ENCODE measurements at regions not wholly inside any gene's neighbourhood (a gene's known extent, or its start where the extent isn't known, plus 50 kb on each side); places are given as distances from the start of the nearest gene placed in this dataset.
A peak's percentile ranks its signal among the peaks of the same experiment; 100 is the strongest.

- peak in 1 of 2 donors; percentile 43 for DNase-seq
- no peak overlapping the region for H3K4me3 ChIP-seq
- 36 to 67% (median 56%) methylated on average over 4 of the region's 4 CpGs for WGBS, 5 donors
- intact Hi-C loops (cut with DNase I; ENCODE audit: low total_unique reads) = no loop called here
- H3K9me3 ChIP-seq = no peaks in the 10 kb centered on the region
- no peak overlapping the region for H3K27ac ChIP-seq
- H3K4me1 ChIP-seq = peaks cover 0 to 6% (median 0%) of the 10 kb centered on the region in 4 donors
- no peaks in the 10 kb centered on the region for H3K36me3 ChIP-seq
- H3K27me3 ChIP-seq = no peaks in the 10 kb centered on the region
- TF ChIP-seq, protein P1, sequence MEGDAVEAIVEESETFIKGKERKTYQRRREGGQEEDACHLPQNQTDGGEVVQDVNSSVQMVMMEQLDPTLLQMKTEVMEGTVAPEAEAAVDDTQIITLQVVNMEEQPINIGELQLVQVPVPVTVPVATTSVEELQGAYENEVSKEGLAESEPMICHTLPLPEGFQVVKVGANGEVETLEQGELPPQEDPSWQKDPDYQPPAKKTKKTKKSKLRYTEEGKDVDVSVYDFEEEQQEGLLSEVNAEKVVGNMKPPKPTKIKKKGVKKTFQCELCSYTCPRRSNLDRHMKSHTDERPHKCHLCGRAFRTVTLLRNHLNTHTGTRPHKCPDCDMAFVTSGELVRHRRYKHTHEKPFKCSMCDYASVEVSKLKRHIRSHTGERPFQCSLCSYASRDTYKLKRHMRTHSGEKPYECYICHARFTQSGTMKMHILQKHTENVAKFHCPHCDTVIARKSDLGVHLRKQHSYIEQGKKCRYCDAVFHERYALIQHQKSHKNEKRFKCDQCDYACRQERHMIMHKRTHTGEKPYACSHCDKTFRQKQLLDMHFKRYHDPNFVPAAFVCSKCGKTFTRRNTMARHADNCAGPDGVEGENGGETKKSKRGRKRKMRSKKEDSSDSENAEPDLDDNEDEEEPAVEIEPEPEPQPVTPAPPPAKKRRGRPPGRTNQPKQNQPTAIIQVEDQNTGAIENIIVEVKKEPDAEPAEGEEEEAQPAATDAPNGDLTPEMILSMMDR (IDR thresholded peaks at IDR 0.05) = no peak
- TF ChIP-seq POLR2AphosphoS5 (IDR thresholded peaks at IDR 0.05) (no peak), POLR2A (IDR thresholded peaks at IDR 0.05) (no peak), EP300 (IDR thresholded peaks at IDR 0.05) (no peak)
Observed at GRCh38 chrX:69554321-69554947, 50.3 kb downstream of the NALF2 start.

GRCh38 chrX:69555481-69556041, 51.4 kb downstream of the NALF2 start:
- Histone ChIP-seq H3K27ac (peak overlapping the region in 1 of 5 donors; percentile 43), H3K4me1 (peaks cover 0 to 6% (median 0%) of the 10 kb centered on the region in 4 donors), H3K27me3 (no peaks in the 10 kb centered on the region), H3K4me3 (no peak overlapping the region), H3K36me3 (no peaks in the 10 kb centered on the region), H3K9me3 (no peaks in the 10 kb centered on the region)
- WGBS, 5 donors = 55 to 70% (median 62%) methylated on average over 5 to 6 of the region's 6 CpGs
- DNase-seq = peak in 1 of 2 donors; percentile 54
- intact Hi-C loops (cut with DNase I; ENCODE audit: low total_unique reads) = no loop called here
- TF ChIP-seq EP300 (IDR thresholded peaks at IDR 0.05) (no peak), POLR2A (IDR thresholded peaks at IDR 0.05) (no peak), POLR2AphosphoS5 (IDR thresholded peaks at IDR 0.05) (no peak)
- TF ChIP-seq, protein P1 (IDR thresholded peaks at IDR 0.05) = no peak

DNA sequence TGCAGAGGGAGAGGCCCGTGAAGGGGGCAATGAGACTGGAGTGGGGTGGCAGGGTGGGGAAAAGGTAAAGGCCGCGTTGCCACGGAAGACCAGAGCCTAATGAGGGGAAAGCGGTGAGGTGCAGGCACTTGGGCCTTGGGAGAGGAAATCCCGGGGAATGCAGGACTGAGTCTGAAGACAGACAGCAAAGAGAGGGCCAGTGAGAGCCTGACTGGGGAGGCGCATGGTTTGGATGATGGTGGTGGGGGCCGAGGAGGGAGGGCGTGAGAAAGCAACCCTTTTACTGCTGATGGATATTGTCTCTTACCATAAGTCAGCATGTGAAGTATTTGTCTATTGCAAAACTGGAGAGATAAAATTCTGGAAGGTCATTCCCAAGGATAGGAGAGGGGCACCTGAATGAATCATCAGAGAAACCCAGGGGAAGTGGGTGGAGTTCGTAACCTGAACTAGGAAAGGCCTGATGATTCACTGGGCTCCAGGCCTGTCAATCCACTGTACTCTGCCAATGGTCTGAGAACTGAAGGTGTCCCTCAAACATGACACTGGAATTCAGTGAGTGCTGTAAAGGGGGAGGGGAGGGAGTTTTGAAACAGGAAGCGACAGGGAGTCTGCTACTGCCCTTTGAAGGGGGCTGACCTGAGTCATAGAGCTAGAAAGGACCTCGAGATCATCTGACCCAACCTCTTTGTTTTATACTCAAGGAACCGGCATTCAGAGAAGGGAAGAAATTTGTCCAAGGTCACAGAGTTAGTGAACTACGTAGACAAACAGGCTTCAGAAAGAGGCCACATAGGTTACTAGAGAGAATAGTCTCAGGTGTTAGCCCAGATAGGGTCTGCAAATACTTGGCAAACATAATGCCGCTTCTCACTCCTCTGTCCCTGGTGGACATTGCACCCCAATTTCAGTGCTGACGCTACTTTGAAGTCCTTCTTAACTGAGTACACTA, 52.2 kb downstream of the NALF2 start:
- no peaks in the 10 kb centered on the region for H3K27me3 ChIP-seq
- intact Hi-C loops (cut with DNase I; ENCODE audit: low total_unique reads) = no loop called here
- 43 to 59% (median 56%) methylated on average over 13 to 16 of the region's 16 CpGs for WGBS, 5 donors

More for the DNA sequence above, 52.2 kb downstream of the NALF2 start:
- TF ChIP-seq, protein P1 (IDR thresholded peaks at IDR 0.05) = no peak
- TF ChIP-seq POLR2AphosphoS5 (IDR thresholded peaks at IDR 0.05) (no peak), EP300 (IDR thresholded peaks at IDR 0.05) (no peak), POLR2A (IDR thresholded peaks at IDR 0.05) (no peak)
- Histone ChIP-seq H3K9me3 (no peaks in the 10 kb centered on the region), H3K4me3 (no peak overlapping the region), H3K4me1 (peaks cover 0 to 6% (median 0%) of the 10 kb centered on the region in 4 donors), H3K36me3 (no peaks in the 10 kb centered on the region), H3K27ac (peak overlapping the region in 2 of 5 donors; percentile 4 to 43)
- DNase-seq = peak in 1 of 2 donors; percentile 80
